Astrocyte (in vitro differentiated cells and primary cell): ENCODE measurements at regions not wholly inside any gene's neighbourhood (a gene's known extent, or its start where the extent isn't known, plus 50 kb on each side); places are given as distances from the start of the nearest gene placed in this dataset.

Experiments used
- DNase-seq: peaks from one replicate; pipeline ENCODE4 v3.0.0-alpha.2; 2010; ENCODE audit warnings: low read depth
- FAIRE-seq: peaks from 2 replicates; lab custom pipeline; 2011; peaks lifted over from hg19 to GRCh38; lab: Jason Lieb, UNC
- H2AFZ ChIP-seq: 2 replicates; pipeline ENCODE4 v1.6.0; 2012; ENCODE audit warnings: low read depth, low read length, inconsistent platforms
- H3K27ac ChIP-seq: 2 replicates; pipeline ENCODE4 v1.5.1; 2011; ENCODE audit warnings: low read depth, low read length, inconsistent platforms
- H3K27me3 ChIP-seq: 2 replicates; pipeline ENCODE4 v1.6.0; 2011; ENCODE audit warnings: low read length, inconsistent platforms; ENCODE audit not compliant: insufficient read depth
- H3K36me3 ChIP-seq: 2 replicates; pipeline ENCODE4 v1.5.1; 2011; ENCODE audit warnings: low read length, inconsistent platforms; ENCODE audit not compliant: insufficient read depth
- H3K4me1 ChIP-seq: 2 replicates; pipeline ENCODE4 v1.5.1; 2011; ENCODE audit warnings: low read length, inconsistent platforms; ENCODE audit not compliant: insufficient read depth
- H3K4me2 ChIP-seq: 2 replicates; pipeline ENCODE4 v1.6.0; 2012; ENCODE audit warnings: low read length, inconsistent platforms
- H3K4me3 ChIP-seq: 2 replicates; pipeline ENCODE4 v1.5.1; 2011; ENCODE audit warnings: low read depth, mild to moderate bottlenecking, low read length, inconsistent platforms; ENCODE audit not compliant: insufficient read depth
- H3K79me2 ChIP-seq: 2 replicates; pipeline ENCODE4 v1.6.0; 2012; ENCODE audit warnings: mild to moderate bottlenecking, low read length, inconsistent platforms; ENCODE audit not compliant: insufficient read depth
- H3K9ac ChIP-seq: 2 replicates; pipeline ENCODE4 v1.6.0; 2012; ENCODE audit warnings: mild to moderate bottlenecking, low read length, inconsistent platforms
- H3K9me3 ChIP-seq: 2 replicates; pipeline ENCODE4 v1.5.1; 2012; ENCODE audit warnings: low read depth, mild to moderate bottlenecking, low read length, inconsistent platforms; ENCODE audit not compliant: insufficient read depth
- H4K20me1 ChIP-seq: 2 replicates; pipeline ENCODE4 v1.6.0; 2012; ENCODE audit warnings: low read length, inconsistent platforms; ENCODE audit not compliant: insufficient read depth
- H3K27ac Mint-ChIP-seq: one replicate; pipeline ENCODE4 v1.8.0; 2021; ENCODE audit warnings: mild to moderate bottlenecking, mixed read lengths; ENCODE audit not compliant: unreplicated experiment
- H3K27me3 Mint-ChIP-seq: one replicate; pipeline ENCODE4 v1.8.0; 2021; ENCODE audit warnings: low read depth, mixed read lengths; ENCODE audit not compliant: unreplicated experiment
- H3K36me3 Mint-ChIP-seq: one replicate; pipeline ENCODE4 v1.8.0; 2021; ENCODE audit warnings: low read depth, mixed read lengths; ENCODE audit not compliant: unreplicated experiment
- H3K4me1 Mint-ChIP-seq: one replicate; pipeline ENCODE4 v1.8.0; 2021; ENCODE audit warnings: low read depth, mixed read lengths; ENCODE audit not compliant: unreplicated experiment
- H3K4me3 Mint-ChIP-seq: one replicate; pipeline ENCODE4 v1.8.0; 2021; ENCODE audit warnings: mild to moderate bottlenecking, moderate library complexity, mixed read lengths; ENCODE audit not compliant: unreplicated experiment
- H3K9me3 Mint-ChIP-seq: one replicate; pipeline ENCODE4 v1.8.0; 2021; ENCODE audit warnings: mild to moderate bottlenecking, mixed read lengths; ENCODE audit not compliant: unreplicated experiment
- CTCF ChIP-seq: IDR thresholded peaks from 2 replicates; pipeline ENCODE4 v1.5.1; 2011; ENCODE audit warnings: low read depth, mild to moderate bottlenecking, inconsistent platforms, low read length, moderate library complexity; ENCODE audit not compliant: insufficient read depth
- EZH2 ChIP-seq: IDR thresholded peaks from 2 replicates; pipeline ENCODE4 v1.6.1; 2012; ENCODE audit warnings: mild to moderate bottlenecking, low read length, inconsistent platforms; ENCODE audit not compliant: insufficient read depth

GRCh38 chr17:77674358-77674757 lies 284.1 kb upstream of the TNRC6C start:
- H3K4me3 Mint-ChIP-seq: no peak overlapping the region
- peaks cover 65% of the 10 kb centered on the region for H3K27me3 Mint-ChIP-seq
- DNase-seq (no peak), FAIRE-seq (no peak)
- no peak overlapping the region for H3K4me3 ChIP-seq
- H3K27me3 ChIP-seq: peaks cover 35% of the 10 kb centered on the region
- no peaks in the 10 kb centered on the region for H3K9me3 ChIP-seq
- peaks cover 2% of the 10 kb centered on the region for H3K36me3 Mint-ChIP-seq
- peaks cover 19% of the 10 kb centered on the region for H3K9me3 Mint-ChIP-seq
- TF ChIP-seq CTCF (no peak), EZH2 (no peak)
- no peak overlapping the region for H3K9ac ChIP-seq
- no peaks in the 10 kb centered on the region for H3K79me2 ChIP-seq
- no peaks in the 10 kb centered on the region for H3K36me3 ChIP-seq
- H3K27ac Mint-ChIP-seq: no peak overlapping the region
- H3K27ac ChIP-seq: no peak overlapping the region
- H3K4me2 ChIP-seq: no peak overlapping the region
- H3K4me1 Mint-ChIP-seq: no peaks in the 10 kb centered on the region
- H3K4me1 ChIP-seq: no peaks in the 10 kb centered on the region
- no peaks in the 10 kb centered on the region for H4K20me1 ChIP-seq
- no peak overlapping the region for H2AFZ ChIP-seq

- FAIRE-seq: no peak
- H3K4me1 Mint-ChIP-seq: no peaks in the 10 kb centered on the region
- no peak overlapping the region for H3K27ac Mint-ChIP-seq
- peaks cover 43% of the 10 kb centered on the region for H3K27me3 ChIP-seq
- H3K27me3 Mint-ChIP-seq: peaks cover 74% of the 10 kb centered on the region
- H3K4me1 ChIP-seq: no peaks in the 10 kb centered on the region
- H3K4me3 ChIP-seq: no peak overlapping the region
- H4K20me1 ChIP-seq: no peaks in the 10 kb centered on the region
- no peak overlapping the region for H3K9ac ChIP-seq
- H3K79me2 ChIP-seq: no peaks in the 10 kb centered on the region
- no peak overlapping the region for H2AFZ ChIP-seq
- TF ChIP-seq CTCF: no peak
- TF ChIP-seq EZH2: no peak
- H3K36me3 ChIP-seq: no peaks in the 10 kb centered on the region
- H3K9me3 ChIP-seq: no peaks in the 10 kb centered on the region
- no peak overlapping the region for H3K4me2 ChIP-seq
- DNase-seq: no peak
- H3K27ac ChIP-seq: no peak overlapping the region
- H3K4me3 Mint-ChIP-seq: no peak overlapping the region
- H3K36me3 Mint-ChIP-seq: peaks cover 2% of the 10 kb centered on the region
- peaks cover 19% of the 10 kb centered on the region for H3K9me3 Mint-ChIP-seq
Measured at GRCh38 chr17:77675411-77675810, 283.1 kb upstream of the TNRC6C start.

GRCh38 chr17:77675816-77676215 lies 282.7 kb upstream of the TNRC6C start:
- Histone ChIP-seq H3K9ac (no peak overlapping the region), H3K4me1 (no peaks in the 10 kb centered on the region), H3K9me3 (no peaks in the 10 kb centered on the region), H3K27ac (no peak overlapping the region), H3K4me2 (no peak overlapping the region), H3K4me3 (no peak overlapping the region), H2AFZ (no peak overlapping the region), H3K36me3 (no peaks in the 10 kb centered on the region), H3K27me3 (peaks cover 43% of the 10 kb centered on the region), H3K79me2 (no peaks in the 10 kb centered on the region), H4K20me1 (no peaks in the 10 kb centered on the region)
- no peak for FAIRE-seq
- Mint-ChIP-seq H3K27me3 (peaks cover 78% of the 10 kb centered on the region), H3K9me3 (peaks cover 19% of the 10 kb centered on the region), H3K4me1 (no peaks in the 10 kb centered on the region), H3K27ac (no peak overlapping the region), H3K36me3 (peaks cover 2% of the 10 kb centered on the region), H3K4me3 (no peak overlapping the region)
- no peak for DNase-seq
- TF ChIP-seq CTCF: no peak
